HG03103 (cell line): ENCODE measurements at regions not wholly inside any gene's neighbourhood (a gene's known extent, or its start where the extent isn't known, plus 50 kb on each side); places are given as distances from the start of the nearest gene placed in this dataset.

Source experiments
- ATAC-seq: cut with Tn5 transposase; IDR thresholded peaks from one replicate; pipeline ENCODE4 v1.9.1; 2021; ENCODE audit warnings: low read depth; ENCODE audit not compliant: unreplicated experiment

GRCh38 chr14:53493320-53493719 is 340.2 kb upstream of the DDHD1 start:
- ATAC-seq = no peak

- no peak for ATAC-seq
These were observed 338.8 kb upstream of the DDHD1 start for GRCh38 chr14:53491884-53492277.

- ATAC-seq = no peak
These were observed 338.2 kb upstream of the DDHD1 start for GRCh38 chr14:53491256-53491883.

- ATAC-seq = no peak
These were observed 325.1 kb upstream of the DDHD1 start for GRCh38 chr14:53478174-53478573.

- no peak for ATAC-seq
These were observed 320.4 kb upstream of the DDHD1 start for GRCh38 chr14:53473480-53473879.

GRCh38 chr14:53472306-53472705 is 319.2 kb upstream of the DDHD1 start:
- no peak for ATAC-seq

GRCh38 chr14:53470351-53471043 is 317.4 kb upstream of the DDHD1 start:
- ATAC-seq = no peak

GRCh38 chr14:53468876-53469275 is 315.8 kb upstream of the DDHD1 start:
- ATAC-seq = no peak

GRCh38 chr14:53464376-53464775 is 311.3 kb upstream of the DDHD1 start:
- ATAC-seq = no peak

GRCh38 chr14:53462931-53463778 is 310.0 kb upstream of the DDHD1 start:
- no peak for ATAC-seq

- ATAC-seq = no peak
These were observed 308.7 kb upstream of the DDHD1 start for GRCh38 chr14:53461858-53462257.

- no peak for ATAC-seq
These were observed 307.4 kb upstream of the DDHD1 start for GRCh38 chr14:53460544-53460943.

GRCh38 chr14:53458368-53458814 is 305.3 kb upstream of the DDHD1 start:
- ATAC-seq = no peak

GRCh38 chr14:53456931-53457330 is 303.8 kb upstream of the DDHD1 start:
- ATAC-seq = no peak

- ATAC-seq = no peak
These were observed 299.0 kb upstream of the DDHD1 start for GRCh38 chr14:53452005-53452673.

- no peak for ATAC-seq
These were observed 297.7 kb upstream of the DDHD1 start for GRCh38 chr14:53450871-53451270.

GRCh38 chr14:53448682-53449081 is 295.6 kb upstream of the DDHD1 start:
- ATAC-seq = no peak

- ATAC-seq = no peak
These were observed 291.7 kb upstream of the DDHD1 start for GRCh38 chr14:53444677-53445312.

- no peak for ATAC-seq
These were observed 288.7 kb upstream of the DDHD1 start for GRCh38 chr14:53441789-53442188.

- ATAC-seq = no peak
These were observed 284.7 kb upstream of the DDHD1 start for GRCh38 chr14:53437858-53438257.
